H1 (cell line): ENCODE measurements at regions not wholly inside any gene's neighbourhood (a gene's known extent, or its start where the extent isn't known, plus 50 kb on each side); places are given as distances from the start of the nearest gene placed in this dataset.

Experiments used
- CTCF ChIA-PET: fragments of 300-600 bp; sonication (Branson Sonifier 250); formaldehyde crosslinking; loops from one replicate; lab custom pipeline; 2021; ENCODE audit not compliant: partially characterized antibody; lab: Charles Lee
- POLR2A ChIA-PET: fragments of 300-600 bp; sonication (Branson Sonifier 250); formaldehyde crosslinking; loops from one replicate; lab custom pipeline; 2021; ENCODE audit warnings: inconsistent platforms; ENCODE audit not compliant: partially characterized antibody; lab: Charles Lee
- DNase-seq, 2 experiments: peaks; one replicate each; pipeline versions ENCODE4 v3.0.0 to v3.0.0-alpha.2; 2010 to 2022; ENCODE audit warnings: low spot score in 2 of 2, low read depth in 1 of 2, mixed read lengths in 1 of 2
- FAIRE-seq: peaks from 2 replicates; lab custom pipeline; 2011; peaks lifted over from hg19 to GRCh38; lab: Jason Lieb, UNC
- H2AFZ ChIP-seq: 2 replicates; pipeline ENCODE4 v1.8.1; 2012; ENCODE audit warnings: low read length, inconsistent platforms
- H2AK5ac ChIP-seq: 2 replicates; pipeline ENCODE4 v1.6.1; 2013; ENCODE audit warnings: low read depth, low read length
- H2BK120ac ChIP-seq: replicated peaks from 2 replicates; pipeline ENCODE3; 2013; ENCODE audit warnings: low read depth, low read length, inconsistent platforms
- H2BK12ac ChIP-seq: 2 replicates; pipeline ENCODE4 v1.6.1; 2013; ENCODE audit warnings: low read depth, low read length
- H2BK15ac ChIP-seq: 2 replicates; pipeline ENCODE4 v1.6.1; 2013; ENCODE audit warnings: low read length
- H2BK20ac ChIP-seq: 2 replicates; pipeline ENCODE4 v1.6.1; 2013; ENCODE audit warnings: low read length
- H2BK5ac ChIP-seq: 2 replicates; pipeline ENCODE4 v1.6.1; 2013; ENCODE audit warnings: low read depth, low read length
- H3K14ac ChIP-seq: 2 replicates; pipeline ENCODE4 v1.6.1; 2013; ENCODE audit warnings: inconsistent platforms; ENCODE audit not compliant: insufficient read length
- H3K18ac ChIP-seq: 2 replicates; pipeline ENCODE4 v1.6.1; 2013; ENCODE audit warnings: low read length; ENCODE audit errors: extremely low read depth
- H3K23ac ChIP-seq: 2 replicates; pipeline ENCODE4 v1.6.1; 2013; ENCODE audit warnings: inconsistent platforms; ENCODE audit not compliant: insufficient read length
- H3K23me2 ChIP-seq: 2 replicates; pipeline ENCODE4 v1.6.1; 2013; ENCODE audit warnings: low read depth, low read length
- H3K27ac ChIP-seq: 2 replicates; pipeline ENCODE4 v1.6.1; 2011; ENCODE audit warnings: low read depth, low read length, inconsistent platforms
- H3K27me3 ChIP-seq, 4 experiments: replicated peaks in 1 of 4; 1 replicate in 1 of 4; 2 replicates in 3 of 4; pipeline versions ENCODE4 v1.6.1 to v1.8.1; 2011 to 2013; ENCODE audit warnings: low read length in 3 of 4, mild to moderate bottlenecking in 3 of 4, inconsistent platforms in 2 of 4, mixed read lengths in 2 of 4, moderate library complexity in 1 of 4; ENCODE audit not compliant: control insufficient read depth in 3 of 4, insufficient read depth in 3 of 4; ENCODE audit errors: extremely low read depth in 1 of 4
- H3K36me3 ChIP-seq, 4 experiments: 2 replicates each; pipeline versions ENCODE4 v1.6.1 to v1.8.1; 2011 to 2013; ENCODE audit warnings: mild to moderate bottlenecking in 4 of 4, low read length in 3 of 4, moderate library complexity in 2 of 4, control low read depth in 1 of 4, inconsistent platforms in 1 of 4; ENCODE audit not compliant: insufficient read depth in 4 of 4, control insufficient read depth in 2 of 4
- H3K4ac ChIP-seq: replicated peaks from 2 replicates; pipeline ENCODE3; 2013; ENCODE audit warnings: low read length, low read depth, mixed read lengths, inconsistent platforms; ENCODE audit not compliant: insufficient read length
- H3K4me1 ChIP-seq, 4 experiments: replicated peaks in 1 of 4; 1 replicate in 1 of 4; 2 replicates in 3 of 4; pipeline versions ENCODE4 v1.6.1 to v1.8.1; 2011 to 2013; ENCODE audit warnings: low read length in 3 of 4, inconsistent platforms in 2 of 4, mixed read lengths in 1 of 4; ENCODE audit not compliant: insufficient read depth in 4 of 4, control insufficient read depth in 3 of 4
- H3K4me2 ChIP-seq, 2 experiments: 2 replicates each; pipeline versions ENCODE4 v1.6.1 to v1.8.1; 2011 to 2013; ENCODE audit warnings: low read depth in 2 of 2, low read length in 2 of 2, control low read depth in 1 of 2, inconsistent platforms in 1 of 2, mild to moderate bottlenecking in 1 of 2; ENCODE audit not compliant: insufficient read depth in 1 of 2
- H3K4me3 ChIP-seq, 4 experiments: fragments of 200-600, 300-600 bp in 1 of 4; sonication (generic), shearing (Covaris generic), sonication (Bioruptor Twin) in 1 of 4; 2 replicates each; pipeline versions ENCODE4 v1.5.1 to v1.8.1; 2011 to 2016; ENCODE audit warnings: low read length in 4 of 4, low read depth in 3 of 4, control low read depth in 2 of 4, inconsistent platforms in 2 of 4, mild to moderate bottlenecking in 2 of 4, mixed read lengths in 1 of 4, moderate library complexity in 1 of 4; ENCODE audit not compliant: insufficient read depth in 2 of 4; ENCODE audit errors: extremely low read depth in 1 of 4
- H3K56ac ChIP-seq: replicated peaks from 2 replicates; pipeline ENCODE3; 2013; ENCODE audit warnings: low read depth, mild to moderate bottlenecking, mixed read lengths, low read length, inconsistent platforms; ENCODE audit not compliant: insufficient read length
- H3K79me1 ChIP-seq: 2 replicates; pipeline ENCODE4 v1.6.1; 2013; ENCODE audit warnings: low read depth, low read length, control low read depth
- H3K79me2 ChIP-seq, 2 experiments: 2 replicates each; pipeline versions ENCODE4 v1.6.1 to v1.8.1; 2012 to 2013; ENCODE audit warnings: low read length in 2 of 2, mild to moderate bottlenecking in 2 of 2, inconsistent platforms in 1 of 2; ENCODE audit not compliant: insufficient read depth in 2 of 2, control insufficient read depth in 1 of 2
- H3K9ac ChIP-seq, 4 experiments: replicated peaks in 1 of 4; 1 replicate in 1 of 4; 2 replicates in 3 of 4; pipeline versions ENCODE4 v1.6.1 to v1.8.1; 2011 to 2013; ENCODE audit warnings: low read depth in 3 of 4, low read length in 3 of 4, control low read depth in 2 of 4, mild to moderate bottlenecking in 2 of 4, moderate library complexity in 2 of 4, inconsistent platforms in 1 of 4; ENCODE audit errors: extremely low read depth in 1 of 4
- H3K9me3 ChIP-seq, 2 experiments: 2 replicates each; pipeline versions ENCODE4 v1.6.1 to v1.8.1; 2012 to 2013; ENCODE audit warnings: mild to moderate bottlenecking in 2 of 2, moderate library complexity in 2 of 2, control low read depth in 1 of 2, inconsistent platforms in 1 of 2, low read depth in 1 of 2, low read length in 1 of 2, mixed read lengths in 1 of 2; ENCODE audit not compliant: insufficient read depth in 2 of 2
- H4K20me1 ChIP-seq, 2 experiments: replicated peaks in 1 of 2; 2 replicates each; pipeline versions ENCODE3 to v1.8.1; 2011 to 2013; ENCODE audit warnings: inconsistent platforms in 2 of 2, low read length in 2 of 2, mild to moderate bottlenecking in 1 of 2; ENCODE audit not compliant: insufficient read depth in 2 of 2, control insufficient read depth in 1 of 2
- H4K5ac ChIP-seq: 2 replicates; pipeline ENCODE4 v1.6.1; 2013; ENCODE audit warnings: low read length, low read depth, mixed read lengths, inconsistent platforms; ENCODE audit not compliant: insufficient read length
- H4K8ac ChIP-seq: 2 replicates; pipeline ENCODE4 v1.8.0; 2013; ENCODE audit warnings: mild to moderate bottlenecking, moderate library complexity, low read length, inconsistent platforms; ENCODE audit not compliant: insufficient read depth; ENCODE audit errors: extremely low read depth
- H4K91ac ChIP-seq: replicated peaks from 2 replicates; pipeline ENCODE3; 2013; ENCODE audit warnings: low read length, mixed read lengths, inconsistent platforms; ENCODE audit not compliant: insufficient read length
- KDM1A ChIP-seq: fragments of 200-600, 300-600 bp; sonication (generic); IDR thresholded peaks from 2 replicates; pipeline ENCODE4 v1.7.1; 2016; ENCODE audit warnings: mild to moderate bottlenecking, low read length, borderline replicate concordance
- NANOG ChIP-seq: IDR thresholded peaks from 2 replicates; pipeline ENCODE4 v1.6.1; 2011; ENCODE audit warnings: low read length, low read depth, mild to moderate bottlenecking, inconsistent platforms; ENCODE audit not compliant: insufficient read depth, poor library complexity, severe bottlenecking
- WGBS, 2 experiments: shearing (Covaris generic) in 1 of 2; methylation state at CpG; one replicate each; pipeline versions ENCODE4 v1.1.6 to v1.1.7; 2013 to 2015; ENCODE audit warnings: low lambda C conversion rate in 2 of 2, mixed read lengths in 2 of 2, inconsistent platforms in 1 of 2, low coverage in 1 of 2, missing lambda C conversion rate in 1 of 2; ENCODE audit not compliant: insufficient replicate concordance in 2 of 2, insufficient coverage in 1 of 2, insufficient read length in 1 of 2; ENCODE audit errors: extremely low coverage in 1 of 2, missing lambda C conversion rate in 1 of 2; 5-methylcytosine and 5-hydroxymethylcytosine counted together

DNA sequence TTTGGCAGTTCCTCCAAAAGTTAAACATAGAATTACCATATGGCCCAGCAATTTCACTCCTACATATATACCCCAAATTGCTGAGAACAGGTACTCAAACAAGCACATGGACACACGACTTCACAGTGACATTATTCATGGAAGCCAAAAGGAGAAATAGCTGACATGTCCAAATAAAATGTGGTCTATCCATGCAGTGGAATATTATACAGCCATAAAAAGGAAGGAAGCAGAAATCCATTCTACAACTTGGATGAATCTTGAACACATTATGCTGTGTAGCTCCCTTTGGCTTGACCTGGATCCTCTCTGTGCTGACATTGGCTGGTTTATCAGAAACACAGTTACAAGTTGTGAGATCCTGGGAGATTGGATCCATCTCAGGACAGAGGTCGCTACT lies 370.9 kb upstream of the EEF2KMT start:
- H3K56ac ChIP-seq: no peak overlapping the region
- no peak overlapping the region for H3K4ac ChIP-seq
- H3K18ac ChIP-seq: no peak overlapping the region
- no peak overlapping the region for H4K91ac ChIP-seq
- H3K9me3 ChIP-seq: no peaks in the 10 kb centered on the region
- no peak overlapping the region for H3K23ac ChIP-seq
- H2BK5ac ChIP-seq: no peak overlapping the region
- H2AFZ ChIP-seq: no peak overlapping the region
- H4K8ac ChIP-seq: no peak overlapping the region
- no peak overlapping the region for H3K27ac ChIP-seq
- H3K23me2 ChIP-seq: peaks cover 2% of the 10 kb centered on the region; the same call in 1 of the 2 replicates
- no peaks in the 10 kb centered on the region for H4K20me1 ChIP-seq
- WGBS, 2 experiments: 92% methylated on average over 2 of the region's 2 CpGs; no CpG with 5 or more reads in 1 of the 2 experiments
- no peak overlapping the region for H2BK120ac ChIP-seq
- FAIRE-seq (no peak), DNase-seq (no peak)
- ChIA-PET CTCF (interaction anchor here (1.0 to 4.5 kb wide), 6 partner anchors 11 to 50 kb away, joined by 3 to 19 read pairs (median 4); no protein-coding TSS in a partner anchor), POLR2A (no interaction called here)
- no peak overlapping the region for H3K9ac ChIP-seq
- H4K5ac ChIP-seq: no peak overlapping the region
- no peaks in the 10 kb centered on the region; a peak in 1 of 4 replicates for H3K79me2 ChIP-seq
- H2AK5ac ChIP-seq: no peak overlapping the region
- TF ChIP-seq NANOG (no peak), KDM1A (peak; percentile 43; the same call in 1 of the 2 replicates)
- no peak overlapping the region for H2BK15ac ChIP-seq
- no peak overlapping the region for H2BK12ac ChIP-seq
- no peaks in the 10 kb centered on the region for H3K36me3 ChIP-seq
- H3K4me1 ChIP-seq: peaks cover 0 to 3% (median 0%) of the 10 kb centered on the region in 4 experiments; a peak in 2 of 7 replicates
- H3K79me1 ChIP-seq: no peaks in the 10 kb centered on the region
- H3K27me3 ChIP-seq: no peaks in the 10 kb centered on the region; a peak in 2 of 7 replicates
- no peak overlapping the region for H3K4me3 ChIP-seq
- no peak overlapping the region for H3K4me2 ChIP-seq
- H3K14ac ChIP-seq: no peak overlapping the region
- H2BK20ac ChIP-seq: no peak overlapping the region
